Right atrium auricular region (tissue), 2 donors: ENCODE measurements at regions not wholly inside any gene's neighbourhood (a gene's known extent, or its start where the extent isn't known, plus 50 kb on each side); places are given as distances from the start of the nearest gene placed in this dataset.

Source experiments
- DNase-seq: peaks from one replicate; pipeline ENCODE4 v3.0.0-alpha.2; 2019; ENCODE audit warnings: low spot score
- H3K27ac ChIP-seq, 2 donors: fragments of 200-600 bp; sonication (generic); 1 replicate in 1 of 2; 2 replicates in 1 of 2; pipeline ENCODE4 v1.5.1; 2016 to 2019
- H3K27me3 ChIP-seq, 2 donors: fragments of 200-600 bp; sonication (generic); one replicate each; pipeline versions ENCODE4 v1.5.1 to v1.6.0; 2017 to 2019
- H3K36me3 ChIP-seq: fragments of 200-600 bp; sonication (generic); one replicate; pipeline ENCODE4 v1.5.1; 2016
- H3K4me1 ChIP-seq, 2 donors: fragments of 200-600 bp; sonication (generic); one replicate each; pipeline versions ENCODE4 v1.5.1 to v1.6.0; 2017 to 2019
- H3K4me3 ChIP-seq, 2 donors: fragments of 200-600 bp; sonication (generic); 1 replicate in 1 of 2; 2 replicates in 1 of 2; pipeline ENCODE4 v1.5.1; 2017 to 2019; ENCODE audit warnings: mild to moderate bottlenecking in 1 of 2, moderate library complexity in 1 of 2
- H3K9me3 ChIP-seq, 2 donors: fragments of 200-600 bp; sonication (generic); one replicate each; pipeline ENCODE4 v1.5.1; 2019
- CTCF ChIP-seq, 2 donors: fragments of 200-600 bp; sonication (generic); IDR thresholded peaks; one replicate each; pipeline ENCODE4 v1.5.1; 2019; ENCODE audit warnings: antibody characterized with exemption in 2 of 2

- H3K4me1 ChIP-seq, result no peaks in the 10 kb centered on the region
- H3K9me3 ChIP-seq, result no peaks in the 10 kb centered on the region
- DNase-seq, result no peak
These were observed 85.9 kb upstream of the PCSK2 start for GRCh38 chr20:17140894-17141293.

GRCh38 chr20:17141568-17141967 is 85.3 kb upstream of the PCSK2 start:
- Histone ChIP-seq H3K4me1 (no peaks in the 10 kb centered on the region), H3K27me3 (no peaks in the 10 kb centered on the region), H3K27ac (no peak overlapping the region), H3K9me3 (no peaks in the 10 kb centered on the region), H3K36me3 (no peaks in the 10 kb centered on the region), H3K4me3 (no peak overlapping the region)
- no peak for DNase-seq
- TF ChIP-seq CTCF (IDR thresholded peaks at IDR 0.05), result no peak

More at GRCh38 chr20:17140894-17141293, 85.9 kb upstream of the PCSK2 start:
- Histone ChIP-seq H3K36me3 (no peaks in the 10 kb centered on the region), H3K27me3 (no peaks in the 10 kb centered on the region), H3K4me3 (no peak overlapping the region), H3K27ac (no peak overlapping the region)
- TF ChIP-seq CTCF (IDR thresholded peaks at IDR 0.05), result no peak

DNA sequence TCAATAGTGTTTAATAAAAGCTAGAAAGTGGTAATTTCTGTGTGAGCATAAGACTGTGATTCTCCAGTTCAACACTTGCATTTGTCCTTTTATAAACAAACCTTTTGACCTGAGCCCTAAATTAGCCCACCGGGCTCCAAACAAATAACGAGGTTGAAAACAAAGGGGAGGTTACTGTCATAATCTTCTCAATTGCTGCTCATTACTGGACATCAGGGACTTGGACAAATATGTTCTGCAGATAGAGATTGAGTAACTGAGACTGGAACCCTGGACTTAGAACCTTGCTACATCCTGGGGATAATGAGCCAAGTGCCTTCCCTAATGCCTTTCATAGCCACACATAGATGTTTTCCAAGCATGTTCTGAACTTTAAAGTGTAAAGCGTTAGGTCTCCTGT is 84.2 kb upstream of the PCSK2 start:
- DNase-seq, result no peak
- Histone ChIP-seq H3K36me3 (no peaks in the 10 kb centered on the region), H3K4me1 (no peaks in the 10 kb centered on the region), H3K27me3 (no peaks in the 10 kb centered on the region), H3K4me3 (no peak overlapping the region), H3K9me3 (no peaks in the 10 kb centered on the region), H3K27ac (no peak overlapping the region)
- TF ChIP-seq CTCF (IDR thresholded peaks at IDR 0.05), result no peak

GRCh38 chr20:17150858-17151257 is 76.0 kb upstream of the PCSK2 start:
- H3K9me3 ChIP-seq, result no peaks in the 10 kb centered on the region
- H3K4me3 ChIP-seq, result no peak overlapping the region
- no peak overlapping the region for H3K27ac ChIP-seq
- H3K27me3 ChIP-seq, result no peaks in the 10 kb centered on the region
- H3K4me1 ChIP-seq, result no peaks in the 10 kb centered on the region
- no peak for DNase-seq
- TF ChIP-seq CTCF (IDR thresholded peaks at IDR 0.05), result no peak
- no peaks in the 10 kb centered on the region for H3K36me3 ChIP-seq

DNA sequence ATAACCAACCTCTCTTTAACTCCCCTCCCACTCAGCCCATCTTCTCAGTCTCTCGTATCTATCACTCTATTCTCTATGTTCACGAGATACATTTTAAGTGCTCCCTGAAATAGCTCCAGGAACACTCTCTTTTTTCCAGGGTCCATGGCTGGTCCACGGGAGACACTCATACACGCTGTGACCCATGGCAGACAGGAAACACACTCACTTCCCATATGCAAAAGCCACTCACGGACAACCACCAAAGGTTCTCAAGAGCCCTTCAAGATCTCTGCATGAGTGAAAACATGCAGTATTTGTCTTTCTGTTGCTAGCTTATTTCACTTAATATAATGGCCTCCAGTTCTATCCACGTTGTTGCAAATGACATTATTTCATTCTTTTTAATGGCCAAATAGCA is 71.4 kb upstream of the PCSK2 start:
- peaks cover 0 to 8% of the 10 kb centered on the region in 2 donors for H3K9me3 ChIP-seq
- H3K27ac ChIP-seq, result no peak overlapping the region
- H3K27me3 ChIP-seq, result no peaks in the 10 kb centered on the region
- H3K4me3 ChIP-seq, result no peak overlapping the region
- H3K4me1 ChIP-seq, result no peaks in the 10 kb centered on the region
- no peak for TF ChIP-seq CTCF (IDR thresholded peaks at IDR 0.05)
- H3K36me3 ChIP-seq, result no peaks in the 10 kb centered on the region
- no peak for DNase-seq

DNA sequence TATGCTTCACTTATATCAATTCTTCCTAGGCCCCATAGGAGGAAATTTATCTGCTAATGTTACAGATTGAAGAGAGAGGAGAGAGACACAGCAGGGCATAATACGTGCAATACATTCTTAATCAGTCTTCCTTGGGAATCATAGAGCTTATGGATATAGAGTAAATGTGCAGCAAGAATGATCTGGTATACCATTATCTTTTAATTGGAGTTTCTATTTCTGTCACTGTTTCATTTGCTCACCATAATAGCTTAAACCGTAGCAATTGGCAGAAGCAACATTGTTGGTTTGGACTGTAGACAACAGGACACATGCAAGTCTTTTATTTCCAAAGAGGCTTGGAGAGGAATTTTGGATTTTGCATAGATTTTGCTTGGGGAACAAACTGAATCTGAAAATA is 68.1 kb upstream of the PCSK2 start:
- no peaks in the 10 kb centered on the region for H3K4me1 ChIP-seq
- no peaks in the 10 kb centered on the region for H3K27me3 ChIP-seq
- no peak for DNase-seq
- H3K27ac ChIP-seq, result no peak overlapping the region
- H3K4me3 ChIP-seq, result no peak overlapping the region
- no peaks in the 10 kb centered on the region for H3K36me3 ChIP-seq
- no peak for TF ChIP-seq CTCF (IDR thresholded peaks at IDR 0.05)
- H3K9me3 ChIP-seq, result peaks cover 0 to 8% of the 10 kb centered on the region in 2 donors
